AG10803 (cell line): ENCODE measurements at regions not wholly inside any gene's neighbourhood (a gene's known extent, or its start where the extent isn't known, plus 50 kb on each side); places are given as distances from the start of the nearest gene placed in this dataset.
A peak's percentile ranks its signal among the peaks of the same experiment; 100 is the strongest.
"Not testable (repeated sequence)": the region's sequence is repeated elsewhere in the genome, so short reads cannot be mapped to it uniquely, and the experiment has no call there.

Experiments
- DNase-seq: peaks from one replicate; pipeline ENCODE4 v3.0.0; 2010; ENCODE audit warnings: low read depth
- H3K4me3 ChIP-seq: 2 replicates; pipeline ENCODE4 v1.5.1; 2011; ENCODE audit warnings: mild to moderate bottlenecking, low read length, control low read depth
- TF ChIP-seq, protein P1 (sequence below): conservative IDR thresholded peaks from 2 replicates; pipeline ENCODE4 v1.5.1; 2011; ENCODE audit warnings: mild to moderate bottlenecking, low read length, control low read depth, inconsistent platforms

- TF ChIP-seq, protein P1, sequence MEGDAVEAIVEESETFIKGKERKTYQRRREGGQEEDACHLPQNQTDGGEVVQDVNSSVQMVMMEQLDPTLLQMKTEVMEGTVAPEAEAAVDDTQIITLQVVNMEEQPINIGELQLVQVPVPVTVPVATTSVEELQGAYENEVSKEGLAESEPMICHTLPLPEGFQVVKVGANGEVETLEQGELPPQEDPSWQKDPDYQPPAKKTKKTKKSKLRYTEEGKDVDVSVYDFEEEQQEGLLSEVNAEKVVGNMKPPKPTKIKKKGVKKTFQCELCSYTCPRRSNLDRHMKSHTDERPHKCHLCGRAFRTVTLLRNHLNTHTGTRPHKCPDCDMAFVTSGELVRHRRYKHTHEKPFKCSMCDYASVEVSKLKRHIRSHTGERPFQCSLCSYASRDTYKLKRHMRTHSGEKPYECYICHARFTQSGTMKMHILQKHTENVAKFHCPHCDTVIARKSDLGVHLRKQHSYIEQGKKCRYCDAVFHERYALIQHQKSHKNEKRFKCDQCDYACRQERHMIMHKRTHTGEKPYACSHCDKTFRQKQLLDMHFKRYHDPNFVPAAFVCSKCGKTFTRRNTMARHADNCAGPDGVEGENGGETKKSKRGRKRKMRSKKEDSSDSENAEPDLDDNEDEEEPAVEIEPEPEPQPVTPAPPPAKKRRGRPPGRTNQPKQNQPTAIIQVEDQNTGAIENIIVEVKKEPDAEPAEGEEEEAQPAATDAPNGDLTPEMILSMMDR: no peak
- DNase-seq: no peak
- no peak overlapping the region for H3K4me3 ChIP-seq
These were observed 377.7 kb upstream of the KLF6 start for GRCh38 chr10:4162571-4163286.

DNA sequence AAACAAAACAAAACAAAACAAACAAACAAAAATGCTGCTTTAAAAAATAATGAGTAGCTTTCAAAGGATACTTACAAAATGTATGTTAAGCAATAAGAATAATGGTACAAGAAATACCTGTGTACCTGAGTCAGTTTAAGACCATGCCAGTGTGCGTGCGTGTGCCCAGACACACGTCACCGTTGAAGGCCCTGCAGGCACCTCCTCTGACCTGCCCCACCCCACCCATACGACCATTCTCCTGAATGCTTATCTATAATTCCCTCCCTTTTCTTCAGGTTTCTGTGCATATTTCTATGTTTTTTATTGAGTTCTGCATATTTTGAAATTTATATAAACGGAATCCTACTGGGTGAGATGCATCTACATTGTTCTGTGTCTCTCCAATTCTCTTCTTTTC, 374.2 kb upstream of the KLF6 start:
- DNase-seq: no peak
- TF ChIP-seq, protein P1: no peak

DNA sequence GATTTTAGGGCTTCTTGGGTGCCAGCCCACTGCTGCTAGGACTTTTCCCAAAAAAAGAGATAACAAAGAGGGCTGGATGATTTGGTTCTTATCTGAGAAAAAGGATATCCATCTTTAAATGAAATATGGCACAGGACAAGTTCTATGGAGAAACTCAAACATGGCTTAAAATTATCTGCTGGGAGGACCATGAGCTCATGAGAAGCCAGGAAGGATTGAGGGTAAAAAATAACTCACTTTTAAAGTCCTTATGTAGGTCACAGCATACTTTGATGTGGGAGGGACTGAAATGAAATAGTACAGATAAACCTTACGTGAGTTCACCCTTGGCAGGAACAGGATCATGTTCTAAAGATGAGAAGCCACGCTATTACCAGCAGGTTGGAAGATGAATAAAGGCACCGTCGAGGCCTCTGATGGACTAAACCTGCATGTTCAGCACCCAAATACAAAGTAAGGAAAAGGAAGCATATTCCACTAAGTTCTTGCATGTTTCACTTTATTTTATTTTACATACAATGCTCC, 369.2 kb upstream of the KLF6 start:
- DNase-seq: no peak
- TF ChIP-seq, protein P1: no peak
- no peak overlapping the region for H3K4me3 ChIP-seq

More for the DNA sequence above, 374.2 kb upstream of the KLF6 start:
- no peak overlapping the region for H3K4me3 ChIP-seq

DNA sequence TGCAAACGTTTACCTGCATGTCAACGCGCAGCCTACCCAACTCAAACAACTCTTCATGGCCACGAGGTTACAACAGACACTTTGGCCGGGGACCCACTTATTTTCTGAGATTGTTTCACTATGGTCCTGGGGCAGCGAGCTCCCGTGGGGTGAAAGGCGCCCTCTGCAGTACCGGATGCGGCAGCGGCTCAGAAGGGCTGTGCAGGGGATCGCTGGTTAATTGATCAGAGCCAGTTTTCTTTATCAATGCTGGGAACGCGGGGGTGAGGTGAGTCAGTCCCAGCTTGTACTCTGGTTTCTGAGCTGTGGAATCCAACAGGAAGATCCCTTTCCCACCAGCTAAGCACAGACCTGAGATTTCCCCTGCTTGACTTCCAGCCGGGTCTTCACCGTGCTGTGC, 366.5 kb upstream of the KLF6 start:
- no peak for DNase-seq
- TF ChIP-seq, protein P1: no peak
- no peak overlapping the region for H3K4me3 ChIP-seq

DNA sequence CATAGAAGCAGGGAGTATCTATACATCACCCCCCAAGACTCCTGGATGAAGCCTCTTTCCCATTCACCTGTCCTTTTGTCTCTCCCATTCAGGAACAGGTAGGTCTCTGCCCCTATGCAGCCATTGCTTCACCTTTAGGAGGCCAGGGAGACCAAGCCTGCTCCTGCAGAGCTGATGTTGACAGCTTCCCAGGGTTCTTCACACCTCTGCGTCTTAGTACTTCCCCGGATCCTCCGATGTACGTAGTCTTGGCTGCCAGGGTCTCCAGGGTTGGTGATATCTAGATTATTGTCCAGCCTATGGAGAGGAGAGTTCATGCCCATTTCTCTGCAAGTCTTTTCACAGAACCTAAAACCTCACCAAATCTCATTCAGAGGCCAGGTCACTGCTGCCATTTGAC, 365.7 kb upstream of the KLF6 start:
- no peak overlapping the region for H3K4me3 ChIP-seq
- TF ChIP-seq, protein P1: no peak
- DNase-seq: no peak

GRCh38 chr10:4149460-4149859, 364.5 kb upstream of the KLF6 start:
- not testable (repeated sequence) for DNase-seq, H3K4me3 ChIP-seq

GRCh38 chr10:4147245-4147644, 362.2 kb upstream of the KLF6 start:
- TF ChIP-seq, protein P1: no peak
- H3K4me3 ChIP-seq: no peak overlapping the region
- no peak for DNase-seq

GRCh38 chr10:4144817-4145216, 359.8 kb upstream of the KLF6 start:
- TF ChIP-seq, protein P1: no peak
- no peak overlapping the region for H3K4me3 ChIP-seq
- DNase-seq: peak; percentile 5
